HG02571 (cell line): ENCODE measurements at regions not wholly inside any gene's neighbourhood (a gene's known extent, or its start where the extent isn't known, plus 50 kb on each side); places are given as distances from the start of the nearest gene placed in this dataset.

Source experiments
- ATAC-seq: cut with Tn5 transposase; IDR thresholded peaks from one replicate; pipeline ENCODE4 v1.9.1; 2021; ENCODE audit warnings: mild to moderate bottlenecking, moderate library complexity; ENCODE audit not compliant: unreplicated experiment

GRCh38 chr7:106423821-106424475, 139.2 kb upstream of the NAMPT start:
- no peak for ATAC-seq

- ATAC-seq, result no peak
Observed at GRCh38 chr7:106423111-106423510, 138.3 kb upstream of the NAMPT start.

GRCh38 chr7:106421181-106421762, 136.5 kb upstream of the NAMPT start:
- no peak for ATAC-seq

- no peak for ATAC-seq
Observed at GRCh38 chr7:106420736-106421135, 136.0 kb upstream of the NAMPT start.

GRCh38 chr7:106420210-106420609, 135.4 kb upstream of the NAMPT start:
- no peak for ATAC-seq

GRCh38 chr7:106419455-106420182, 134.8 kb upstream of the NAMPT start:
- no peak for ATAC-seq

GRCh38 chr7:106418526-106418925, 133.7 kb upstream of the NAMPT start:
- ATAC-seq, result no peak

GRCh38 chr7:106418094-106418493, 133.3 kb upstream of the NAMPT start:
- ATAC-seq, result no peak

- no peak for ATAC-seq
Observed at GRCh38 chr7:106417273-106417902, 132.6 kb upstream of the NAMPT start.

GRCh38 chr7:106416430-106416829, 131.6 kb upstream of the NAMPT start:
- ATAC-seq, result no peak

GRCh38 chr7:106415433-106415832, 130.7 kb upstream of the NAMPT start:
- ATAC-seq, result no peak

GRCh38 chr7:106413446-106413845, 128.7 kb upstream of the NAMPT start:
- no peak for ATAC-seq

- no peak for ATAC-seq
Observed at GRCh38 chr7:106405697-106406141, 120.9 kb upstream of the NAMPT start.

- no peak for ATAC-seq
Observed at GRCh38 chr7:106402898-106403297, 118.1 kb upstream of the NAMPT start.

GRCh38 chr7:106400923-106401322, 116.1 kb upstream of the NAMPT start:
- ATAC-seq, result no peak

- ATAC-seq, result no peak
Observed at GRCh38 chr7:106398786-106399185, 114.0 kb upstream of the NAMPT start.

GRCh38 chr7:106397994-106398393, 113.2 kb upstream of the NAMPT start:
- ATAC-seq, result no peak

GRCh38 chr7:106394526-106394925, 109.7 kb upstream of the NAMPT start:
- no peak for ATAC-seq

- no peak for ATAC-seq
Observed at GRCh38 chr7:106393564-106394251, 108.9 kb upstream of the NAMPT start.

- ATAC-seq, result no peak
Observed at GRCh38 chr7:106392590-106392989, 107.8 kb upstream of the NAMPT start.

- ATAC-seq, result no peak
Observed at GRCh38 chr7:106392144-106392543, 107.4 kb upstream of the NAMPT start.
